ENCODE measurements at regions not wholly inside any gene's neighbourhood (a gene's known extent, or its start where the extent isn't known, plus 50 kb on each side); places are given as distances from the start of the nearest gene placed in this dataset.
A peak's percentile ranks its signal among the peaks of the same experiment; 100 is the strongest.

- no peak overlapping the region for H3K4me3 ChIP-seq (ENCODE audit: low read length)
- peak; percentile 75 for TF ChIP-seq CTCF (IDR thresholded peaks at IDR 0.05; ENCODE audit: insufficient read depth, low read depth, low read length, missing control alignments)
- peak; percentile 78 for DNase-seq (ENCODE audit: low read depth)
Measured at GRCh38 chr7:106166651-106167342, 54.7 kb upstream of the SYPL1 start.

GRCh38 chr7:106165337-106165736 is 53.2 kb upstream of the SYPL1 start:
- TF ChIP-seq CTCF (IDR thresholded peaks at IDR 0.05; ENCODE audit: insufficient read depth, low read depth, low read length, missing control alignments), result no peak
- DNase-seq (ENCODE audit: low read depth), result peak; percentile 42
- H3K4me3 ChIP-seq (ENCODE audit: low read length), result no peak overlapping the region

GRCh38 chr7:106163257-106163656 is 51.1 kb upstream of the SYPL1 start:
- no peak for TF ChIP-seq CTCF (IDR thresholded peaks at IDR 0.05; ENCODE audit: insufficient read depth, low read depth, low read length, missing control alignments)
- no peak overlapping the region for H3K4me3 ChIP-seq (ENCODE audit: low read length)
- DNase-seq (ENCODE audit: low read depth), result no peak
